ENCODE measurements at regions not wholly inside any gene's neighbourhood (a gene's known extent, or its start where the extent isn't known, plus 50 kb on each side); places are given as distances from the start of the nearest gene placed in this dataset.

DNA sequence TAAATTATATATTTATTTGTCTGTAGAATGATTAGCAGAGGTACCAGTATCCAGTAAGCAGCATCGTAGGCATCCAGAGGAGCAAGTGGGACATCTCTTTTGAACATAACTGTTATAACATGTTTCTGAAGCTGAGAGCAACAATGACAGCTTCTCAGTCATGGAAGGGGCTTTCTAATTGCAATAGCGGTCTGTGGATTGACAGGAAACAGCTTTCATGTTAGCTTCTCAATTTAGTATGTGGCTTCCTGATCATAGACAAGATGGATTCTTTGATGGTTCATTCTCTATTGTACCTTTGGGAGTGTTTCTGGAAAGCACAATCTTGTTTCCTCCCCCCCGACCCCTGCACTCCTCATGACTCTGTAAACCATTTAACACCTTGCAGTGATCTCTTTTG, 434.6 kb upstream of the GNPDA2 start (continued):
- no peak for TF ChIP-seq MYC (IDR thresholded peaks at IDR 0.05; ENCODE audit: insufficient read depth, insufficient read length, insufficient replicate concordance, low read length, severe bottlenecking)

DNA sequence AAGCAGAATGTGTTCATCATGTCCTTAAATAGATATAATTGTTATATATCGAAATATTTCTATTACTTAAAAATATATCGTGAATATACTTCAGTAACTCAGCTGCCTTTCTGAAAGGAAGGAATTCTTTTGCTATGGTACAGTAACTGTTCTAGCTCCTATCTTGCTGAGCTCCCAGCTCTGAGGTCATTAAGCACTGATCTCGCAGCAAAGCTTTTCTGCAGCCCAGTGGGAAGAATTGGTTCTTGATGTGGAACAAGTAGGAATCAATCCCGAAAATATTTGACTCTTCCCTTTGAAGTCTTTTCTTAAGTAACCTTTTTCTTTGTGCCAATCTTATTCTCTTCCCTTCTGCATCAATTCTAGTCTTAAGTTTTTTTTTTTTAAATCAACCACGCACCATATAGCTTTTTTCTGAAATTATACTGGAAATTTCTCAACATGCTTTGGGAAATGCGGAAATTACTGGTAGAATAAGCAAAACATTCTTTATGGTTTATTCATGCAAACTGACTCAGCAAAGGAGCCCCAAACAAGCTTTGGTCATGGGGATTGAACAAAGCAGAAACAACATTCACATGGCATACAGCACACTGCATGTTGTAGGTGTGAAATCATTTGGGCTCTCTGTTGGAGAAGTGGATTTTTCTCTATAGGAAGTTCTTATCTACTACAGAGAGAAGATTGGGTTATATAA, 428.9 kb upstream of the GNPDA2 start:
- ATAC-seq (no peak), DNase-seq (ENCODE audit: low read depth, low spot score) (no peak), FAIRE-seq (no peak)
- RAD21 ChIA-PET (ENCODE audit: unreplicated experiment) = no interaction called here
- intact Hi-C loops (cut with micrococcal nuclease; ENCODE audit: unreplicated experiment) = no loop called here
- H3K9ac ChIP-seq (ENCODE audit: control insufficient read depth, insufficient read depth, low read length) = no peak overlapping the region
- H3K9me3 ChIP-seq (replicated peaks; ENCODE audit: control insufficient read depth, insufficient read depth, low read length) = no peaks in the 10 kb centered on the region
- POLR2A ChIA-PET = no interaction called here
- no peaks in the 10 kb centered on the region for H4K20me1 ChIP-seq (ENCODE audit: control insufficient read depth, insufficient read depth)
- no TSS peak for BruUV-seq (replicated peaks)
- no peaks in the 10 kb centered on the region for H3K4me1 ChIP-seq (ENCODE audit: control insufficient read depth, insufficient read depth, low read length)
- no peak overlapping the region for H2AFZ ChIP-seq (ENCODE audit: control insufficient read depth, low read depth, low read length)
- in situ Hi-C loops (cut with MboI) = no loop called here
- WGBS (ENCODE audit: insufficient coverage, insufficient replicate concordance, low lambda C conversion rate, missing lambda C conversion rate) = 30% methylated on average over 6 of the region's 6 CpGs
- H3K36me3 ChIP-seq (ENCODE audit: control insufficient read depth in 2 of 2, insufficient read depth in 2 of 2, low read length in 1 of 2) = no peaks in the 10 kb centered on the region
- H3K27me3 ChIP-seq (replicated peaks in 1 of 2; ENCODE audit: control insufficient read depth in 2 of 2, insufficient read depth in 2 of 2, low read length in 1 of 2) = no peaks in the 10 kb centered on the region
- no peak overlapping the region for H3K4me2 ChIP-seq (ENCODE audit: control insufficient read depth, insufficient read depth)
- no peak overlapping the region for H3K27ac ChIP-seq (ENCODE audit: control insufficient read depth, insufficient read depth)
- no peak overlapping the region for H3K4me3 ChIP-seq
- SMC1A ChIA-PET (ENCODE audit: uncharacterized antibody, unreplicated experiment) = no interaction called here
- CTCF ChIA-PET = interaction anchor here (0.7 kb wide), 1 partner anchor 660 kb away, joined by 3 read pairs; no protein-coding TSS in a partner anchor
- H3K79me2 ChIP-seq (ENCODE audit: control insufficient read depth, insufficient read depth, low read length) = no peaks in the 10 kb centered on the region
- TF ChIP-seq BACH1 (IDR thresholded peaks at IDR 0.05; ENCODE audit: borderline replicate concordance) (no peak), ZBED1 (IDR thresholded peaks at IDR 0.05; ENCODE audit: borderline replicate concordance) (no peak), TBL1XR1 (IDR thresholded peaks at IDR 0.05; ENCODE audit: low read depth, low read length) (no peak), NBN (IDR thresholded peaks at IDR 0.05) (no peak), CREM (IDR thresholded peaks at IDR 0.05; ENCODE audit: low read depth) (no peak), MXI1 (IDR thresholded peaks at IDR 0.05; ENCODE audit: low read depth, low read length) (no peak), IRF4 (IDR thresholded peaks at IDR 0.05; ENCODE audit: low read depth, low read length) (no peak), PAX5 (IDR thresholded peaks at IDR 0.05; ENCODE audit: borderline replicate concordance, low read depth, low read length) (no peak), CBFB (IDR thresholded peaks at IDR 0.05; ENCODE audit: low read depth) (no peak), FOXM1 (IDR thresholded peaks at IDR 0.05; ENCODE audit: low read depth, low read length) (no peak), RBBP5 (conservative IDR thresholded peaks at IDR 0.05) (no peak), EED (IDR thresholded peaks at IDR 0.05; ENCODE audit: low read depth) (no peak)
- TF ChIP-seq, protein P1, sequence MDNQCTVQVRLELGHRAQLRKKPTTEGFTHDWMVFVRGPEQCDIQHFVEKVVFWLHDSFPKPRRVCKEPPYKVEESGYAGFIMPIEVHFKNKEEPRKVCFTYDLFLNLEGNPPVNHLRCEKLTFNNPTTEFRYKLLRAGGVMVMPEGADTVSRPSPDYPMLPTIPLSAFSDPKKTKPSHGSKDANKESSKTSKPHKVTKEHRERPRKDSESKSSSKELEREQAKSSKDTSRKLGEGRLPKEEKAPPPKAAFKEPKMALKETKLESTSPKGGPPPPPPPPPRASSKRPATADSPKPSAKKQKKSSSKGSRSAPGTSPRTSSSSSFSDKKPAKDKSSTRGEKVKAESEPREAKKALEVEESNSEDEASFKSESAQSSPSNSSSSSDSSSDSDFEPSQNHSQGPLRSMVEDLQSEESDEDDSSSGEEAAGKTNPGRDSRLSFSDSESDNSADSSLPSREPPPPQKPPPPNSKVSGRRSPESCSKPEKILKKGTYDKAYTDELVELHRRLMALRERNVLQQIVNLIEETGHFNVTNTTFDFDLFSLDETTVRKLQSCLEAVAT (IDR thresholded peaks at IDR 0.05) = no peak
- TF ChIP-seq, protein P2, sequence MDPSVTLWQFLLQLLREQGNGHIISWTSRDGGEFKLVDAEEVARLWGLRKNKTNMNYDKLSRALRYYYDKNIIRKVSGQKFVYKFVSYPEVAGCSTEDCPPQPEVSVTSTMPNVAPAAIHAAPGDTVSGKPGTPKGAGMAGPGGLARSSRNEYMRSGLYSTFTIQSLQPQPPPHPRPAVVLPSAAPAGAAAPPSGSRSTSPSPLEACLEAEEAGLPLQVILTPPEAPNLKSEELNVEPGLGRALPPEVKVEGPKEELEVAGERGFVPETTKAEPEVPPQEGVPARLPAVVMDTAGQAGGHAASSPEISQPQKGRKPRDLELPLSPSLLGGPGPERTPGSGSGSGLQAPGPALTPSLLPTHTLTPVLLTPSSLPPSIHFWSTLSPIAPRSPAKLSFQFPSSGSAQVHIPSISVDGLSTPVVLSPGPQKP (IDR thresholded peaks at IDR 0.05; ENCODE audit: low read depth, low read length) = no peak
- TF ChIP-seq, protein P3, sequence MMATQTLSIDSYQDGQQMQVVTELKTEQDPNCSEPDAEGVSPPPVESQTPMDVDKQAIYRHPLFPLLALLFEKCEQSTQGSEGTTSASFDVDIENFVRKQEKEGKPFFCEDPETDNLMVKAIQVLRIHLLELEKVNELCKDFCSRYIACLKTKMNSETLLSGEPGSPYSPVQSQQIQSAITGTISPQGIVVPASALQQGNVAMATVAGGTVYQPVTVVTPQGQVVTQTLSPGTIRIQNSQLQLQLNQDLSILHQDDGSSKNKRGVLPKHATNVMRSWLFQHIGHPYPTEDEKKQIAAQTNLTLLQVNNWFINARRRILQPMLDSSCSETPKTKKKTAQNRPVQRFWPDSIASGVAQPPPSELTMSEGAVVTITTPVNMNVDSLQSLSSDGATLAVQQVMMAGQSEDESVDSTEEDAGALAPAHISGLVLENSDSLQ (IDR thresholded peaks at IDR 0.05) = no peak
- TF ChIP-seq, protein P4, sequence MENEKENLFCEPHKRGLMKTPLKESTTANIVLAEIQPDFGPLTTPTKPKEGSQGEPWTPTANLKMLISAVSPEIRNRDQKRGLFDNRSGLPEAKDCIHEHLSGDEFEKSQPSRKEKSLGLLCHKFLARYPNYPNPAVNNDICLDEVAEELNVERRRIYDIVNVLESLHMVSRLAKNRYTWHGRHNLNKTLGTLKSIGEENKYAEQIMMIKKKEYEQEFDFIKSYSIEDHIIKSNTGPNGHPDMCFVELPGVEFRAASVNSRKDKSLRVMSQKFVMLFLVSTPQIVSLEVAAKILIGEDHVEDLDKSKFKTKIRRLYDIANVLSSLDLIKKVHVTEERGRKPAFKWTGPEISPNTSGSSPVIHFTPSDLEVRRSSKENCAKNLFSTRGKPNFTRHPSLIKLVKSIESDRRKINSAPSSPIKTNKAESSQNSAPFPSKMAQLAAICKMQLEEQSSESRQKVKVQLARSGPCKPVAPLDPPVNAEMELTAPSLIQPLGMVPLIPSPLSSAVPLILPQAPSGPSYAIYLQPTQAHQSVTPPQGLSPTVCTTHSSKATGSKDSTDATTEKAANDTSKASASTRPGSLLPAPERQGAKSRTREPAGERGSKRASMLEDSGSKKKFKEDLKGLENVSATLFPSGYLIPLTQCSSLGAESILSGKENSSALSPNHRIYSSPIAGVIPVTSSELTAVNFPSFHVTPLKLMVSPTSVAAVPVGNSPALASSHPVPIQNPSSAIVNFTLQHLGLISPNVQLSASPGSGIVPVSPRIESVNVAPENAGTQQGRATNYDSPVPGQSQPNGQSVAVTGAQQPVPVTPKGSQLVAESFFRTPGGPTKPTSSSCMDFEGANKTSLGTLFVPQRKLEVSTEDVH (IDR thresholded peaks at IDR 0.05; ENCODE audit: low read depth, partially characterized antibody) = no peak

Measured in GM12878 (cell line).